ENCODE measurements at regions not wholly inside any gene's neighbourhood (a gene's known extent, or its start where the extent isn't known, plus 50 kb on each side); places are given as distances from the start of the nearest gene placed in this dataset.

DNA sequence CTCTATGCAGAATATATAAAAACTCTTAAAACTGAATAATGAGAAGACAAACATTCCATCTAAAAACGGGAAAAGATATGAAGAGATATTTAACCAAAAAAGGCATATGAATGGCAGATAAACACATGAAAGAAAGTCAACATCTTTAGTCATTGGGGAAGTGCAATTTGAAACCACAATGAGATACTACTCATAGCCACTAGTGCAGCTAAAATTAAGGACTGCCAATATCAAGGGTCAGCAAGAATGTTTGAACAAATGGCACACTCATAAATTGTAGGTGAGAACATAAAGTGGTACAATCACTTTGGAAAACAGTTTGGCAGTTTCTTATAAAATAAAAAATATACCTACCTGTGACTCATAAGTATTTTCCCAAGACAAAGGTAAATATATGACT lies 534.9 kb upstream of the DIPK2B start:
- TF ChIP-seq POLR2A (IDR thresholded peaks at IDR 0.05; ENCODE audit: low read depth, low read length), result no peak
- TF ChIP-seq POLR2AphosphoS5 (IDR thresholded peaks at IDR 0.05; ENCODE audit: low read depth, low read length), result no peak
- no peak for TF ChIP-seq POU2F2 (IDR thresholded peaks at IDR 0.05; ENCODE audit: low read depth, low read length)
- no peak for TF ChIP-seq TAF1 (IDR thresholded peaks at IDR 0.05; ENCODE audit: low read depth, low read length)
